ENCODE measurements at regions not wholly inside any gene's neighbourhood (a gene's known extent, or its start where the extent isn't known, plus 50 kb on each side); places are given as distances from the start of the nearest gene placed in this dataset.
"Not testable (repeated sequence)": the region's sequence is repeated elsewhere in the genome, so short reads cannot be mapped to it uniquely, and the experiment has no call there.

GRCh38 chr1:74818241-74818640 lies 85.3 kb downstream of the TYW3 start:
- FAIRE-seq: no peak
- DNase-seq (ENCODE audit: low spot score in 2 of 2): no peak

GRCh38 chr1:74818661-74819456 lies 85.9 kb downstream of the TYW3 start:
- DNase-seq (ENCODE audit: low spot score in 2 of 2) (no peak), FAIRE-seq (no peak)

GRCh38 chr1:74822851-74823401 lies 90.0 kb downstream of the TYW3 start:
- DNase-seq (ENCODE audit: low spot score in 2 of 2) (no peak), FAIRE-seq (no peak)

- no peak for DNase-seq (ENCODE audit: low spot score in 2 of 2)
- FAIRE-seq: no peak
These were observed 91.7 kb downstream of the TYW3 start for GRCh38 chr1:74824497-74825107.

- no peak for DNase-seq (ENCODE audit: low spot score in 2 of 2)
- no peak for FAIRE-seq
These were observed 97.8 kb downstream of the TYW3 start for GRCh38 chr1:74830766-74831165.

- no peak for DNase-seq (ENCODE audit: low spot score in 2 of 2)
These were observed 101.3 kb downstream of the TYW3 start for GRCh38 chr1:74834261-74834660.

GRCh38 chr1:74835051-74835450 lies 102.1 kb downstream of the TYW3 start:
- DNase-seq (ENCODE audit: low spot score in 2 of 2) (no peak), FAIRE-seq (no peak)

More at GRCh38 chr1:74834261-74834660, 101.3 kb downstream of the TYW3 start:
- no peak for FAIRE-seq

GRCh38 chr1:74842726-74843125 lies 109.8 kb downstream of the TYW3 start:
- FAIRE-seq (no peak), DNase-seq (ENCODE audit: low spot score in 2 of 2) (no peak)

GRCh38 chr1:74847715-74848114 lies 114.8 kb downstream of the TYW3 start:
- FAIRE-seq (no peak), DNase-seq (ENCODE audit: low spot score in 2 of 2) (no peak)

GRCh38 chr1:74853756-74854155 lies 120.8 kb downstream of the TYW3 start:
- FAIRE-seq: no peak
- no peak for DNase-seq (ENCODE audit: low spot score in 2 of 2)

GRCh38 chr1:74856174-74856573 lies 123.2 kb downstream of the TYW3 start:
- FAIRE-seq (no peak), DNase-seq (ENCODE audit: low spot score in 2 of 2) (no peak)

- FAIRE-seq (no peak), DNase-seq (ENCODE audit: low spot score in 2 of 2) (no peak)
These were observed 124.7 kb downstream of the TYW3 start for GRCh38 chr1:74857676-74858075.

GRCh38 chr1:74858136-74858535 lies 125.2 kb downstream of the TYW3 start:
- no peak for DNase-seq (ENCODE audit: low spot score in 2 of 2)

GRCh38 chr1:74861867-74862266 lies 128.9 kb downstream of the TYW3 start:
- no peak for FAIRE-seq
- DNase-seq (ENCODE audit: low spot score in 2 of 2): no peak

More at GRCh38 chr1:74858136-74858535, 125.2 kb downstream of the TYW3 start:
- FAIRE-seq: no peak

- no peak for DNase-seq (ENCODE audit: low spot score in 2 of 2)
- FAIRE-seq: no peak
These were observed 136.8 kb downstream of the TYW3 start for GRCh38 chr1:74869702-74870101.

GRCh38 chr1:74877366-74877765 lies 144.4 kb downstream of the TYW3 start:
- not testable (repeated sequence) for FAIRE-seq; DNase-seq (ENCODE audit: low spot score in 2 of 2)

GRCh38 chr1:74895411-74895810 lies 162.5 kb downstream of the TYW3 start:
- DNase-seq (ENCODE audit: low spot score in 2 of 2) (no peak), FAIRE-seq (no peak)

GRCh38 chr1:74908131-74908530 lies 175.2 kb downstream of the TYW3 start:
- DNase-seq (ENCODE audit: low spot score in 2 of 2): no peak
- no peak for FAIRE-seq

- no peak for FAIRE-seq
- no peak for DNase-seq (ENCODE audit: low spot score in 2 of 2)
These were observed 175.8 kb downstream of the TYW3 start for GRCh38 chr1:74908797-74909196.

- FAIRE-seq (no peak), DNase-seq (ENCODE audit: low spot score in 2 of 2) (no peak)
These were observed 181.0 kb downstream of the TYW3 start for GRCh38 chr1:74913978-74914377.

- DNase-seq (ENCODE audit: low spot score in 2 of 2) (no peak), FAIRE-seq (no peak)
These were observed 200.5 kb downstream of the TYW3 start for GRCh38 chr1:74933500-74933899.

GRCh38 chr1:74935446-74935845 lies 198.7 kb upstream of the LHX8 start:
- no peak for FAIRE-seq
- DNase-seq (ENCODE audit: low spot score in 2 of 2): no peak

Data from frontal cortex (tissue), 3 donors.